ENCODE measurements at regions not wholly inside any gene's neighbourhood (a gene's known extent, or its start where the extent isn't known, plus 50 kb on each side); places are given as distances from the start of the nearest gene placed in this dataset.
"Not testable (repeated sequence)": the region's sequence is repeated elsewhere in the genome, so short reads cannot be mapped to it uniquely, and the experiment has no call there.

- Histone ChIP-seq H3K36me3 (replicated peaks; ENCODE audit: insufficient read depth, low read length) (no peaks in the 10 kb centered on the region), H3K9me2 (replicated peaks; ENCODE audit: insufficient read depth, low read length) (no peaks in the 10 kb centered on the region), H3K4me3 (ENCODE audit: low read length) (no peak overlapping the region), H3K27me3 (replicated peaks; ENCODE audit: insufficient read depth, low read length) (no peaks in the 10 kb centered on the region), H3K4me1 (ENCODE audit: low read length) (no peaks in the 10 kb centered on the region), H3K27ac (ENCODE audit: low read length) (no peak overlapping the region), H3K79me2 (ENCODE audit: low read length) (no peaks in the 10 kb centered on the region), H3K9ac (ENCODE audit: low read length) (no peak overlapping the region), H3K9me3 (replicated peaks; ENCODE audit: insufficient read depth, low read length) (no peaks in the 10 kb centered on the region), H2AFZ (ENCODE audit: low read length) (no peak overlapping the region), H4K20me1 (ENCODE audit: insufficient read depth, low read length) (no peaks in the 10 kb centered on the region), H3K4me2 (ENCODE audit: low read depth, low read length) (no peak overlapping the region), H3F3A (ENCODE audit: insufficient read depth, low read length) (no peaks in the 10 kb centered on the region)
- TF ChIP-seq CTCF (IDR thresholded peaks at IDR 0.05; ENCODE audit: low read length): no peak
- TF ChIP-seq EZH2 (optimal IDR thresholded peaks at IDR 0.05; ENCODE audit: low read depth, low read length): no peak
- TF ChIP-seq EZH2phosphoT487 (IDR thresholded peaks at IDR 0.05; ENCODE audit: low read length): no peak
- no peak for DNase-seq
Observed at GRCh38 chr20:5688431-5688972, 61.7 kb upstream of the SHLD1 start.

- Histone ChIP-seq H3K9ac (ENCODE audit: low read length) (no peak overlapping the region), H3K9me2 (replicated peaks; ENCODE audit: insufficient read depth, low read length) (no peaks in the 10 kb centered on the region), H3K27me3 (replicated peaks; ENCODE audit: insufficient read depth, low read length) (no peaks in the 10 kb centered on the region), H3K4me2 (ENCODE audit: low read depth, low read length) (no peak overlapping the region), H4K20me1 (ENCODE audit: insufficient read depth, low read length) (no peaks in the 10 kb centered on the region), H3F3A (ENCODE audit: insufficient read depth, low read length) (no peaks in the 10 kb centered on the region), H3K9me3 (replicated peaks; ENCODE audit: insufficient read depth, low read length) (no peaks in the 10 kb centered on the region), H3K27ac (ENCODE audit: low read length) (no peak overlapping the region), H2AFZ (ENCODE audit: low read length) (no peak overlapping the region), H3K4me1 (ENCODE audit: low read length) (no peaks in the 10 kb centered on the region), H3K36me3 (replicated peaks; ENCODE audit: insufficient read depth, low read length) (no peaks in the 10 kb centered on the region), H3K79me2 (ENCODE audit: low read length) (no peaks in the 10 kb centered on the region), H3K4me3 (ENCODE audit: low read length) (no peak overlapping the region)
- TF ChIP-seq CTCF (IDR thresholded peaks at IDR 0.05; ENCODE audit: low read length) (no peak), EZH2 (optimal IDR thresholded peaks at IDR 0.05; ENCODE audit: low read depth, low read length) (no peak), EZH2phosphoT487 (IDR thresholded peaks at IDR 0.05; ENCODE audit: low read length) (no peak)
- no peak for DNase-seq
Observed at GRCh38 chr20:5687884-5688283, 62.3 kb upstream of the SHLD1 start.

- H3K79me2 ChIP-seq (ENCODE audit: low read length): no peaks in the 10 kb centered on the region
- TF ChIP-seq EZH2 (optimal IDR thresholded peaks at IDR 0.05; ENCODE audit: low read depth, low read length) (no peak), EZH2phosphoT487 (IDR thresholded peaks at IDR 0.05; ENCODE audit: low read length) (no peak), CTCF (IDR thresholded peaks at IDR 0.05; ENCODE audit: low read length) (no peak)
- no peak overlapping the region for H3K9ac ChIP-seq (ENCODE audit: low read length)
- no peak overlapping the region for H3K4me3 ChIP-seq (ENCODE audit: low read length)
- no peaks in the 10 kb centered on the region for H3K9me2 ChIP-seq (replicated peaks; ENCODE audit: insufficient read depth, low read length)
- no peak overlapping the region for H2AFZ ChIP-seq (ENCODE audit: low read length)
- no peak for DNase-seq
- no peaks in the 10 kb centered on the region for H3K27me3 ChIP-seq (replicated peaks; ENCODE audit: insufficient read depth, low read length)
- H3F3A ChIP-seq (ENCODE audit: insufficient read depth, low read length): no peaks in the 10 kb centered on the region
- no peaks in the 10 kb centered on the region for H3K4me1 ChIP-seq (ENCODE audit: low read length)
- H3K27ac ChIP-seq (ENCODE audit: low read length): no peak overlapping the region
- H3K9me3 ChIP-seq (replicated peaks; ENCODE audit: insufficient read depth, low read length): no peaks in the 10 kb centered on the region
- H3K4me2 ChIP-seq (ENCODE audit: low read depth, low read length): no peak overlapping the region
- H3K36me3 ChIP-seq (replicated peaks; ENCODE audit: insufficient read depth, low read length): no peaks in the 10 kb centered on the region
- H4K20me1 ChIP-seq (ENCODE audit: insufficient read depth, low read length): no peaks in the 10 kb centered on the region
Observed at GRCh38 chr20:5686384-5687105, 63.7 kb upstream of the SHLD1 start.

- H3K4me1 ChIP-seq (ENCODE audit: low read length); H3K9me3 ChIP-seq (replicated peaks; ENCODE audit: insufficient read depth, low read length); H3K9ac ChIP-seq (ENCODE audit: low read length); H3K4me3 ChIP-seq (ENCODE audit: low read length); H2AFZ ChIP-seq (ENCODE audit: low read length); H3K79me2 ChIP-seq (ENCODE audit: low read length); H3K27ac ChIP-seq (ENCODE audit: low read length); H3K27me3 ChIP-seq (replicated peaks; ENCODE audit: insufficient read depth, low read length); H3K4me2 ChIP-seq (ENCODE audit: low read depth, low read length); H4K20me1 ChIP-seq (ENCODE audit: insufficient read depth, low read length); H3F3A ChIP-seq (ENCODE audit: insufficient read depth, low read length); H3K36me3 ChIP-seq (replicated peaks; ENCODE audit: insufficient read depth, low read length); DNase-seq; H3K9me2 ChIP-seq (replicated peaks; ENCODE audit: insufficient read depth, low read length): not testable (repeated sequence)
Observed at GRCh38 chr20:5682556-5682955, 67.6 kb upstream of the SHLD1 start.

Measured in MM.1S (cell line).